Endodermal cell (in vitro differentiated cells): ENCODE measurements at regions not wholly inside any gene's neighbourhood (a gene's known extent, or its start where the extent isn't known, plus 50 kb on each side); places are given as distances from the start of the nearest gene placed in this dataset.

Experiments used
- DNase-seq: peaks from one replicate; pipeline ENCODE4 v3.0.0-alpha.2; 2017
- H3K27ac ChIP-seq: 2 replicates; pipeline ENCODE4 v1.5.1; 2013; ENCODE audit warnings: mild to moderate bottlenecking, low read depth, low read length, moderate library complexity
- H3K27me3 ChIP-seq: 2 replicates; pipeline ENCODE4 v1.6.1; 2013; ENCODE audit warnings: mild to moderate bottlenecking, low read length, moderate library complexity; ENCODE audit not compliant: insufficient read depth, control insufficient read depth, poor library complexity, severe bottlenecking
- H3K36me3 ChIP-seq: 2 replicates; pipeline ENCODE4 v1.7.0; 2013; ENCODE audit warnings: mild to moderate bottlenecking, low read length, moderate library complexity; ENCODE audit not compliant: control insufficient read depth, insufficient read depth
- H3K4me1 ChIP-seq: one replicate; pipeline ENCODE4 v1.7.0; 2013; ENCODE audit warnings: low read length; ENCODE audit not compliant: control insufficient read depth, insufficient read depth
- H3K4me3 ChIP-seq: 2 replicates; pipeline ENCODE4 v1.5.1; 2013; ENCODE audit warnings: mild to moderate bottlenecking, low read length, moderate library complexity
- H3K9ac ChIP-seq: 2 replicates; pipeline ENCODE4 v1.6.1; 2013; ENCODE audit warnings: mild to moderate bottlenecking, low read length, moderate library complexity; ENCODE audit not compliant: poor library complexity, severe bottlenecking; ENCODE audit errors: extremely low read depth
- H3K9me3 ChIP-seq: 2 replicates; pipeline ENCODE4 v1.6.1; 2013; ENCODE audit warnings: mild to moderate bottlenecking, low read length, moderate library complexity; ENCODE audit not compliant: control insufficient read depth
- H3K27ac Mint-ChIP-seq: 2 replicates; pipeline ENCODE4 v1.8.0; 2020; ENCODE audit warnings: mixed read lengths
- H3K27me3 Mint-ChIP-seq: 2 replicates; pipeline ENCODE4 v1.8.0; 2021; ENCODE audit warnings: mild to moderate bottlenecking, mixed read lengths; ENCODE audit not compliant: insufficient read depth
- H3K36me3 Mint-ChIP-seq: 2 replicates; pipeline ENCODE4 v1.8.0; 2020; ENCODE audit warnings: low read depth, mixed read lengths
- H3K4me1 Mint-ChIP-seq: 2 replicates; pipeline ENCODE4 v1.8.0; 2020; ENCODE audit warnings: mixed read lengths
- H3K4me3 Mint-ChIP-seq: 2 replicates; pipeline ENCODE4 v1.8.0; 2020; ENCODE audit warnings: mild to moderate bottlenecking, moderate library complexity, mixed read lengths
- H3K9me3 Mint-ChIP-seq: 2 replicates; pipeline ENCODE4 v1.8.0; 2020; ENCODE audit warnings: mild to moderate bottlenecking, mixed read lengths
- whole genome bisulfite sequencing, 2 experiments: methylation state at CpG; one replicate each; pipeline versions ENCODE4 v1.1.5 to v1.1.7; 2013; ENCODE audit warnings: missing lambda C conversion rate in 2 of 2, mixed read lengths in 1 of 2; ENCODE audit not compliant: insufficient coverage in 1 of 2, insufficient read length in 1 of 2; 5-methylcytosine and 5-hydroxymethylcytosine counted together
- TF ChIP-seq, protein P1 (sequence below): fragments of 200-600 bp; sonication (generic); conservative IDR thresholded peaks from 2 replicates; pipeline ENCODE4 v1.5.0; 2021; ENCODE audit warnings: antibody characterized with exemption, mild to moderate bottlenecking

- Histone ChIP-seq H3K27ac (no peak overlapping the region), H3K36me3 (peaks cover 9% of the 10 kb centered on the region), H3K4me1 (no peaks in the 10 kb centered on the region), H3K27me3 (no peaks in the 10 kb centered on the region), H3K9ac (no peak overlapping the region), H3K4me3 (no peak overlapping the region), H3K9me3 (peaks cover 24% of the 10 kb centered on the region)
- Mint-ChIP-seq H3K9me3 (peaks cover 56% of the 10 kb centered on the region), H3K36me3 (peaks cover 15% of the 10 kb centered on the region), H3K27me3 (no peaks in the 10 kb centered on the region), H3K27ac (no peak overlapping the region), H3K4me1 (no peaks in the 10 kb centered on the region), H3K4me3 (no peak overlapping the region)
- DNase-seq, result no peak
- 97 to 100% methylated on average over 1 of the region's 1 CpG for WGBS, 2 experiments
- TF ChIP-seq, protein P1, sequence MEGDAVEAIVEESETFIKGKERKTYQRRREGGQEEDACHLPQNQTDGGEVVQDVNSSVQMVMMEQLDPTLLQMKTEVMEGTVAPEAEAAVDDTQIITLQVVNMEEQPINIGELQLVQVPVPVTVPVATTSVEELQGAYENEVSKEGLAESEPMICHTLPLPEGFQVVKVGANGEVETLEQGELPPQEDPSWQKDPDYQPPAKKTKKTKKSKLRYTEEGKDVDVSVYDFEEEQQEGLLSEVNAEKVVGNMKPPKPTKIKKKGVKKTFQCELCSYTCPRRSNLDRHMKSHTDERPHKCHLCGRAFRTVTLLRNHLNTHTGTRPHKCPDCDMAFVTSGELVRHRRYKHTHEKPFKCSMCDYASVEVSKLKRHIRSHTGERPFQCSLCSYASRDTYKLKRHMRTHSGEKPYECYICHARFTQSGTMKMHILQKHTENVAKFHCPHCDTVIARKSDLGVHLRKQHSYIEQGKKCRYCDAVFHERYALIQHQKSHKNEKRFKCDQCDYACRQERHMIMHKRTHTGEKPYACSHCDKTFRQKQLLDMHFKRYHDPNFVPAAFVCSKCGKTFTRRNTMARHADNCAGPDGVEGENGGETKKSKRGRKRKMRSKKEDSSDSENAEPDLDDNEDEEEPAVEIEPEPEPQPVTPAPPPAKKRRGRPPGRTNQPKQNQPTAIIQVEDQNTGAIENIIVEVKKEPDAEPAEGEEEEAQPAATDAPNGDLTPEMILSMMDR, result no peak
Measured at GRCh38 chrX:45320191-45320590, 119.5 kb upstream of the DIPK2B start.

DNA sequence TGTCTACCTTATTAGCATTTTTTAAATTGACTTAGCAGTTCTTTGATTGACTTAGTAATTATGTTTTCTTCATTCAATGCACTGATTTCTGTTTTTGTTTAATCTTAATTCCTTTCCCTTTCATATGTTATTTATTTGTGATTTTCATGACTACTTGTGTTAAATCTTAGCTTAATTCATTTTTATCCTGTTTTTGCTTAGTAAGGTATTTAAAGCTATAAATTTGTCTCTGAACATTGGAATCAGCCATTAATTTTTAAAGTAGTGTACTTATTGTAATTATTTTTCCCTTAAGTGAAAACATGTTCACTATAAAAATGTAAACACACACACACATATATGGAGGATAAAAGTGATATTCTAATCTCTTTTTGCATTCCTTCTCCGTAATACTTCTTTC, 109.1 kb upstream of the DIPK2B start:
- WGBS, 2 experiments, result no CpG with 5 or more reads among the region's 1 CpG
- peaks cover 37% of the 10 kb centered on the region for H3K36me3 ChIP-seq
- Mint-ChIP-seq H3K4me1 (no peaks in the 10 kb centered on the region), H3K27ac (no peak overlapping the region), H3K36me3 (peaks cover 11% of the 10 kb centered on the region), H3K9me3 (peaks cover 41% of the 10 kb centered on the region), H3K27me3 (no peaks in the 10 kb centered on the region), H3K4me3 (no peak overlapping the region)
- TF ChIP-seq, protein P1, result no peak
- H3K27me3 ChIP-seq, result no peaks in the 10 kb centered on the region
- H3K9me3 ChIP-seq, result peaks cover 31% of the 10 kb centered on the region
- no peak overlapping the region for H3K4me3 ChIP-seq
- DNase-seq, result no peak
- no peak overlapping the region for H3K27ac ChIP-seq
- H3K4me1 ChIP-seq, result no peaks in the 10 kb centered on the region
- H3K9ac ChIP-seq, result no peak overlapping the region

GRCh38 chrX:45309096-45309495, 108.4 kb upstream of the DIPK2B start:
- no peak overlapping the region for H3K27ac Mint-ChIP-seq
- no peaks in the 10 kb centered on the region for H3K27me3 Mint-ChIP-seq
- H3K4me1 Mint-ChIP-seq, result no peaks in the 10 kb centered on the region
- no peak for DNase-seq
- H3K4me3 Mint-ChIP-seq, result no peak overlapping the region
- Histone ChIP-seq H3K9me3 (peaks cover 26% of the 10 kb centered on the region), H3K27ac (no peak overlapping the region), H3K4me3 (no peak overlapping the region), H3K27me3 (no peaks in the 10 kb centered on the region), H3K4me1 (no peaks in the 10 kb centered on the region), H3K36me3 (peaks cover 36% of the 10 kb centered on the region), H3K9ac (no peak overlapping the region)
- 100% methylated on average over 2 of the region's 4 CpGs; no CpG with 5 or more reads in 1 of the 2 experiments for WGBS, 2 experiments
- TF ChIP-seq, protein P1, result no peak
- H3K36me3 Mint-ChIP-seq, result peaks cover 9% of the 10 kb centered on the region
- H3K9me3 Mint-ChIP-seq, result peaks cover 38% of the 10 kb centered on the region
